KMS-11 (cell line): ENCODE measurements at regions not wholly inside any gene's neighbourhood (a gene's known extent, or its start where the extent isn't known, plus 50 kb on each side); places are given as distances from the start of the nearest gene placed in this dataset.

Source experiments
- H2AFZ ChIP-seq: fragments of 200-600 bp; sonication (generic); 2 replicates; pipeline ENCODE4 v1.6.1; 2016; ENCODE audit warnings: antibody characterized with exemption, mixed run types, low read depth
- H3K27ac ChIP-seq: fragments of 200-600 bp; sonication (generic); 2 replicates; pipeline ENCODE4 v1.6.1; 2016; ENCODE audit warnings: mild to moderate bottlenecking, mixed run types
- H3K27me3 ChIP-seq: fragments of 200-600 bp; sonication (generic); 2 replicates; pipeline ENCODE4 v1.6.1; 2017; ENCODE audit warnings: mild to moderate bottlenecking, low read depth, mixed run types, moderate library complexity; ENCODE audit not compliant: insufficient read depth
- H3K36me3 ChIP-seq: fragments of 200-600 bp; sonication (generic); 2 replicates; pipeline ENCODE4 v1.6.1; 2017; ENCODE audit warnings: mild to moderate bottlenecking, mixed run types; ENCODE audit not compliant: insufficient read depth
- H3K4me1 ChIP-seq: fragments of 200-600 bp; sonication (generic); 2 replicates; pipeline ENCODE4 v1.6.1; 2016; ENCODE audit warnings: mild to moderate bottlenecking, low read depth, mixed run types; ENCODE audit not compliant: poor library complexity, severe bottlenecking
- H3K4me2 ChIP-seq: fragments of 200-600 bp; sonication (generic); 2 replicates; pipeline ENCODE4 v1.7.0; 2016; ENCODE audit warnings: mild to moderate bottlenecking, mixed run types
- H3K4me3 ChIP-seq: fragments of 200-600 bp; sonication (generic); IDR thresholded peaks from 2 replicates; pipeline ENCODE4 v1.6.1; 2017; ENCODE audit warnings: low read depth, low read length, mixed read lengths; ENCODE audit not compliant: insufficient read depth
- H3K79me2 ChIP-seq: fragments of 200-600 bp; sonication (generic); 2 replicates; pipeline ENCODE4 v1.6.1; 2016; ENCODE audit warnings: low read depth, mixed run types; ENCODE audit not compliant: insufficient read depth
- H3K9ac ChIP-seq: fragments of 200-600 bp; sonication (generic); 2 replicates; pipeline ENCODE4 v1.6.1; 2016; ENCODE audit warnings: mild to moderate bottlenecking, mixed run types
- H4K20me1 ChIP-seq: fragments of 200-600 bp; sonication (generic); 2 replicates; pipeline ENCODE4 v1.6.1; 2016; ENCODE audit warnings: mild to moderate bottlenecking, mixed run types; ENCODE audit not compliant: insufficient read depth
- CTCF ChIP-seq: fragments of 200-600 bp; sonication (generic); conservative IDR thresholded peaks from 2 replicates; pipeline ENCODE4 v1.6.1; 2017; ENCODE audit warnings: low read depth, mild to moderate bottlenecking, antibody characterized with exemption, low read length, moderate library complexity, mixed read lengths

DNA sequence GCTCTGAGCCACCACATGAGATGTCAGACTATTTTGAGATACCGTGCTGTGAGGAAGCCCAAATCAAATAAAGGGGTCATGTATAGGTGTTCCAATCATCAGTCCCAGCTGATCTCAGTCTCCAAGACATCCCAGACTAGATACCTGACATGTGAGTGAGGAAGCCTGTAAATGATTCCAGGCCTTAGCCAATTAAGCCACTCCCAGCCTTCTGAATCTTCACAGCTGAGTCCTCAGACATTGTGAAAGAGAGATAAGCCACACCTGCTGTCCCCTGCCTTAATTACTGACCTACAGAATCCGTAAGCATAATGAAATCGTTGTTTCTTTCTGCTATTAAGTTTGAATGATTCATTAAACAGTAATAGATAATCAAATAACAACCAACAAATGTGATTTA lies 671.4 kb downstream of the ZNF674 start:
- no peaks in the 10 kb centered on the region for H3K79me2 ChIP-seq
- H3K36me3 ChIP-seq = no peaks in the 10 kb centered on the region
- TF ChIP-seq CTCF = no peak
- H3K4me1 ChIP-seq = no peaks in the 10 kb centered on the region
- no peaks in the 10 kb centered on the region for H3K27me3 ChIP-seq
- H3K4me2 ChIP-seq = no peak overlapping the region
- no peak overlapping the region for H3K27ac ChIP-seq
- no peaks in the 10 kb centered on the region for H4K20me1 ChIP-seq
- H2AFZ ChIP-seq = no peak overlapping the region
- no peak overlapping the region for H3K4me3 ChIP-seq
- H3K9ac ChIP-seq = no peak overlapping the region

DNA sequence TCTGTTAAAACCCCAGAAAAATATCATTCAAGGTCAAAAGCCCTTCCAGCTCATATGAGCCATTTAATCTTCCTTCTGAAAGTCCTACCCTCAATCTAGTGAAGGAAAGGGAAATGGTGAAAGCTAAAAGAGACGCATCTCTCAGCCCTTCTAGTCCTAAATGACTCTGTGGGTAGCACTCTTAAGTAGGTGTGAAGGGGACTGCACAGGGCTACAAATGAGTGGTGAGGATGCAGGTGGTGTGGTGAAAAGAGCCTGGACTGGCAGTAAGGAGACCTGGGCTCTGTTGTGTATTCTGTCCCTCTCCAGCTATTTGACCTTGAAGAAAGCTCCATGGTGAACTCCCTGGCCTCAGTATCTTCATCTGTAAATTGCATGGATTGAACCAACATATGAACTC lies 671.8 kb upstream of the DIPK2B start:
- no peaks in the 10 kb centered on the region for H3K36me3 ChIP-seq
- no peak overlapping the region for H2AFZ ChIP-seq
- no peaks in the 10 kb centered on the region for H3K4me1 ChIP-seq
- no peaks in the 10 kb centered on the region for H4K20me1 ChIP-seq
- H3K79me2 ChIP-seq = no peaks in the 10 kb centered on the region
- H3K4me3 ChIP-seq = no peak overlapping the region
- H3K4me2 ChIP-seq = no peak overlapping the region
- H3K27ac ChIP-seq = no peak overlapping the region
- no peaks in the 10 kb centered on the region for H3K27me3 ChIP-seq
- no peak for TF ChIP-seq CTCF
- H3K9ac ChIP-seq = no peak overlapping the region

- Histone ChIP-seq H4K20me1 (no peaks in the 10 kb centered on the region), H3K4me2 (no peak overlapping the region), H3K27me3 (no peaks in the 10 kb centered on the region), H3K36me3 (no peaks in the 10 kb centered on the region), H3K4me3 (no peak overlapping the region), H3K27ac (no peak overlapping the region), H3K4me1 (no peaks in the 10 kb centered on the region), H3K9ac (no peak overlapping the region), H3K79me2 (no peaks in the 10 kb centered on the region), H2AFZ (no peak overlapping the region)
- no peak for TF ChIP-seq CTCF
Observed at GRCh38 chrX:45868425-45868824, 667.7 kb upstream of the DIPK2B start.

DNA sequence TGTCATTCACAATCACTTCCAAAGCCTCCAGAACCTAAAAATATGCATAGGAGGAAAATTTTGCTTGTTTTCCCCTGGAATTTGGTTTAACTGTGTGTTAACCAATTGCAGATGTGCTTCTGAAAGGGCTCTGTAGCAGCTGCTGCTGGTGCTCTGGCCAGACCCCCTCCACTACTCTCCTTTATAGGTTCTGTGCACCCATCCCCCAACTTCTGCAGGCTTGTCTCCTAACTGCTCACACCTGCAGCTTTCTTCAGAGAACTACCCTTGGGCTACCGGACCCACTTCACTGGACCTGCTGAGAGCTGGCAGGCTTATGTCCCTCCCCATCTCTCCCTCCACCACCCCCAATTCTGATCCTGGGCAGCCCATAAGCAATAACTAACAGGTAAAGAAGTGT lies 662.1 kb upstream of the DIPK2B start:
- Histone ChIP-seq H3K4me3 (no peak overlapping the region), H2AFZ (no peak overlapping the region), H3K27me3 (no peaks in the 10 kb centered on the region), H3K36me3 (no peaks in the 10 kb centered on the region), H3K4me2 (no peak overlapping the region), H3K9ac (no peak overlapping the region), H3K27ac (no peak overlapping the region), H3K4me1 (no peaks in the 10 kb centered on the region), H3K79me2 (no peaks in the 10 kb centered on the region), H4K20me1 (no peaks in the 10 kb centered on the region)
- no peak for TF ChIP-seq CTCF

- H3K27me3 ChIP-seq = no peaks in the 10 kb centered on the region
Observed at GRCh38 chrX:45860450-45860849, 659.8 kb upstream of the DIPK2B start.

More at GRCh38 chrX:45860450-45860849, 659.8 kb upstream of the DIPK2B start:
- Histone ChIP-seq H3K4me1 (no peaks in the 10 kb centered on the region), H3K4me2 (no peak overlapping the region), H3K4me3 (no peak overlapping the region), H3K9ac (no peak overlapping the region), H3K79me2 (no peaks in the 10 kb centered on the region), H3K36me3 (no peaks in the 10 kb centered on the region), H2AFZ (no peak overlapping the region), H4K20me1 (no peaks in the 10 kb centered on the region), H3K27ac (no peak overlapping the region)
- no peak for TF ChIP-seq CTCF
